ENCODE measurements at regions not wholly inside any gene's neighbourhood (a gene's known extent, or its start where the extent isn't known, plus 50 kb on each side); places are given as distances from the start of the nearest gene placed in this dataset.

DNA sequence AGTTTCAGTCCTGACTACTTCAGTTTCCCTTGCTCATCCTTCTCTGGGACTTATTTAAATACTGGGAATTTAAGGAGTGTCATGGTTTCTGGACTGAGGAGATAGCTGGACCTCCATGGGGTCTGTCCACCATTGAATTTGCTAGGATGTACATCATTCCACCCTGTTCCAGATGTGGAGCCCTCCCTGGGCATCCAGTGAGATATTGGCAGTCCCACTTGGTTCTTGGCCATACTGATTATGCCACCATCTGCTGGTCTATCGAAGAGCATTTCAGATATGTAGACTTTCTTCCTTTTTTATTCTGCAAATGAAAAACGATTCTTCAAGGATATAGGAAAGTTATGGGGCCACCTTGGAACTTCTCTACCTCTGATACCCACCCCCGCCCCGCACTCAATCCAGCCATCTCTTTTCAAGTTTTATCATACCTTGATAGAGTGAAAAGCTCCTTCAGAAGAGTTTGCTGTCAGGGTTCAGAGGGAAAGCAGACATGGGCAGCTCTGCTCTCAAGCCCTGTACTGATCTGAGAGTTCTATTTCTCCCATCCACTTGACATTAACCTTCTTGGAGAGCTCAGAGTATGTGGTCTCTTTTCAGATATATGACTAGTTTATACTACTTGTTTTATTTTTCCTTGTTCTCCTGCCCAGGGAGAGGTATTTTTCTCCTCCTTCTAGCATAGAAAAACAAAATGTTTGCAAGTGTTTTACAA lies 490.7 kb upstream of the SGCD start:
- no peaks in the 10 kb centered on the region for H3K9me3 Mint-ChIP-seq
- no peaks in the 10 kb centered on the region for H3K36me3 Mint-ChIP-seq (ENCODE audit: low read depth)
- H3K4me3 Mint-ChIP-seq: no peak overlapping the region
- DNase-seq: no peak
- intact Hi-C loops (cut with micrococcal nuclease): no loop called here
- H3K27me3 Mint-ChIP-seq: no peaks in the 10 kb centered on the region
- no peaks in the 10 kb centered on the region for H3K4me1 Mint-ChIP-seq
- H3K27ac Mint-ChIP-seq: no peak overlapping the region

DNA sequence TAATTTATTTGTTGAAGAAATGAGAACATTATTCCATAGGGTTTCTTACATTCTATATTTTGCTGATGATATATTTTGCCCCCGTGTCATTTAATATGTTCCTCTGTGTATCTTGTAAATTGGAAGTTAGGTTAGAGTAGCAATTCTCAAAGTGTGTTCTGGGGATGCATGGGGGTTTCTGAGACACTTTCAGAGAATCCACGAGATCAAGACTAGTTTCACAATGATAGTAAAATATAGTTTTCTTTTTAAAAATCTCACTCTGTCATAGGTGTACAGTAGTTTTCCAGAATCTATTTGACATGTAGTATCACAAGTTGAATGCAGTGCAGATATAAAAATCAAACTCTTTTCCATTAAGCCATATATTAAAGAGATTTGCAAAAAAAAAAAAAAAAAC lies 488.6 kb upstream of the SGCD start:
- DNase-seq: no peak
- Mint-ChIP-seq H3K36me3 (ENCODE audit: low read depth) (no peaks in the 10 kb centered on the region), H3K4me1 (no peaks in the 10 kb centered on the region), H3K4me3 (no peak overlapping the region), H3K27ac (no peak overlapping the region), H3K9me3 (no peaks in the 10 kb centered on the region), H3K27me3 (no peaks in the 10 kb centered on the region)
- intact Hi-C loops (cut with micrococcal nuclease): no loop called here

DNA sequence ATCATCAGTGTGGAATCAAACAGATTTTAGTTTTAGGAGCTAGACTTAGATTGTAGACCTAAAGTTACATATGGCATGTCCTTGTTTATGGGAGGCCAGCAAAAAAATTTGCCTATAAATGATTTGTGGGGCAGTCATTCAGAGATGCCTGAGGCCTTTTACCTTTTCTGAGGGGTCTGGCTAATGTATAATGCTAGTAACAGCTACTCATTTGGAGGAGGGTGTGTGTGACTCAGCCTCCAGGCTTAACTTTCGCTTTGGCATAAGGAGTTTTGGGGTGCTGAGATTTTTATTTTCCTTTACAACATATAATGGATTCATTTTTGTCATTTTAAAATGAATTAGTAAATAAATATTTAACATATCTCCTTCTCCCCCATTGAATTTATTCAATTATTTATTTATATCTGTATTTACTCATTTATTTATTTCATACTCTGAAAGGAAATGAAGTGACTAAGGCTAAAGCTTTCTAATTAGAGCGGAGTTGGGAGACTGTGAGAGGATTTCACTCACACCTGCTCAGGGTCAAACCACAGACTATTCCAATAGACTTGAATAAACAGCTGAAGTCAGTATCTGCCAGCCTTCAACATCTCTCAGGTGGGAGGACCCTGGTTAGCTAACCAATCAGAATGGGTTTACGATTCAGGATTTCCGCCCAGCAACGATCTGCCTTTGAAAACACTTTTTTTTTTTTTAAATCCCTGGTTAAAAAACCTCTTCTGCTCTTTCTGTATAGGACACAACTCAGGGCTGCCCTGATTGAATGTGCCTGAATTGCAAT lies 487.5 kb upstream of the SGCD start:
- no peak overlapping the region for H3K27ac Mint-ChIP-seq
- H3K4me3 Mint-ChIP-seq: no peak overlapping the region
- H3K27me3 Mint-ChIP-seq: no peaks in the 10 kb centered on the region
- no peak for DNase-seq
- no peaks in the 10 kb centered on the region for H3K4me1 Mint-ChIP-seq
- no peaks in the 10 kb centered on the region for H3K9me3 Mint-ChIP-seq
- no peaks in the 10 kb centered on the region for H3K36me3 Mint-ChIP-seq (ENCODE audit: low read depth)
- intact Hi-C loops (cut with micrococcal nuclease): no loop called here

DNA sequence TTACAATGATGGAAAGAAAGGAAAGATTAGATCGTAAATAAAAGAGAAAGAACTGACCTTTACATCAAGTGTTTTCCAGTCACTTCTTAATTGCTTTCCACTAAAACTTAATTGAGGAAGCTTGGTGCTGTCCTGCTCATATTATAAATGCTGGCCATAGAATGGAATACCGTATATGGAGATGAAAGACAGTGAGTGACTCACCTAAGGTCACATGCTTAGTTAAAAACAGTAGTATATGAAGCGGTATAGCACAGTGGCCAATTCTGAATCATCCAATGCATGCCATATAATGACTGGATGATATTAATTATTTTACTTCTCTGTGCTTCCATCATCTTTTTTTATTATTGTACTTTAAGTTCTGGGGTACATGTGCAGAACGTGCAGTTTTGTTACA lies 482.4 kb upstream of the SGCD start:
- Mint-ChIP-seq H3K27me3 (no peaks in the 10 kb centered on the region), H3K27ac (no peak overlapping the region), H3K4me3 (no peak overlapping the region), H3K9me3 (no peaks in the 10 kb centered on the region), H3K4me1 (no peaks in the 10 kb centered on the region), H3K36me3 (ENCODE audit: low read depth) (no peaks in the 10 kb centered on the region)
- DNase-seq: no peak
- intact Hi-C loops (cut with micrococcal nuclease): no loop called here

GRCh38 chr5:155850370-155850769 lies 476.6 kb upstream of the SGCD start:
- Mint-ChIP-seq H3K4me3 (no peak overlapping the region), H3K27me3 (peaks cover 2% of the 10 kb centered on the region), H3K9me3 (no peaks in the 10 kb centered on the region), H3K27ac (no peak overlapping the region), H3K4me1 (no peaks in the 10 kb centered on the region), H3K36me3 (ENCODE audit: low read depth) (no peaks in the 10 kb centered on the region)
- DNase-seq: no peak
- intact Hi-C loops (cut with micrococcal nuclease): no loop called here

DNA sequence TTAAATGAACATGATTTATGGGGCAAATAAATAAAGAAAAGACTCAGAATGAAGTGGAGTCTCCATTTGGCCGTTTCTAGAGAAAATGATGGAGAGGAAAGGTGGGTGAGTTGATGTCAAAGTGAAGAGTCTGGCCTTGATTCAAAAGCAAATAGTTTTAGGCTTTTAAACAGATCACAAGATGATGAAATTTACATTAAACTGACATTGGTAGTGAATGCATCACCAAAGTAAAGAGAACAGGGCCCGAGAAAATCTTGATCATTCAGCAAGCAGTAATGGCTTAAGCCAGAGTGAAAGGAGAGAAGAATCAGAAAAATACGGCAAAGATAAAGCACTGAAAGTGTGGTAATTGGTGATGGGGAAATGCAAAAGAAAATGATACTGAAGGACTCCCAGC lies 460.0 kb upstream of the SGCD start:
- H3K27me3 Mint-ChIP-seq: no peaks in the 10 kb centered on the region
- H3K9me3 Mint-ChIP-seq: no peaks in the 10 kb centered on the region
- no peak overlapping the region for H3K27ac Mint-ChIP-seq
- H3K4me1 Mint-ChIP-seq: no peaks in the 10 kb centered on the region
- no peaks in the 10 kb centered on the region for H3K36me3 Mint-ChIP-seq (ENCODE audit: low read depth)
- H3K4me3 Mint-ChIP-seq: no peak overlapping the region
- intact Hi-C loops (cut with micrococcal nuclease): no loop called here
- DNase-seq: no peak

DNA sequence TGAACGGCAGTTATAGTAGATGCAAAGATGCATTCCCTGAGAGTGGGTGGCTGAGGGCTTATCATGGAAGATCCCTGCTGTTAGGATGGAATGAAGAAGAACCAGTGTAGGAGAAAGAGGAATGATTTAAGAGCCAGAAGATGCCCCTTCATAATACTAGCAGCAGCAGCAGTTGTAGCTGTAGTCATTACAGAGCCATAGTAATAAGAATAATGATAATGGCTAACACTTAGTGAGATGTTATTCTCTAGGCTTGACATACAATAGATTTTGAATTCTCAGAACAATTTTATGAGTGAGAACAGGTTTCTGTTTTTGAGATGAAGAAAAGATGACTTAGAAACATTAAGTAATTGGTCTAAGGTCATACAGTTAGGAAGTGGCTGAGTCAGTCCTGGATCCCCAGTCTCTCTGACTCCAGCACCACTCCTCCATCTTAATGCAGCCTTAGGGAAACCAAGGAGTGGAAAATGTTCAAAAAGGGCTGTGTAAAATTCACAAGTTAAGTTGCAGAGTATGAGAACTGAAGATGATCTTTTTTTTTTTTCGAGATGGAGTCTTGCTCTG lies 459.4 kb upstream of the SGCD start:
- H3K4me1 Mint-ChIP-seq: no peaks in the 10 kb centered on the region
- H3K36me3 Mint-ChIP-seq (ENCODE audit: low read depth): no peaks in the 10 kb centered on the region
- no peaks in the 10 kb centered on the region for H3K27me3 Mint-ChIP-seq
- H3K9me3 Mint-ChIP-seq: no peaks in the 10 kb centered on the region
- DNase-seq: no peak
- H3K27ac Mint-ChIP-seq: no peak overlapping the region
- intact Hi-C loops (cut with micrococcal nuclease): no loop called here
- H3K4me3 Mint-ChIP-seq: no peak overlapping the region

GRCh38 chr5:155870636-155871035 lies 456.3 kb upstream of the SGCD start:
- H3K4me1 Mint-ChIP-seq: no peaks in the 10 kb centered on the region
- H3K9me3 Mint-ChIP-seq: no peaks in the 10 kb centered on the region
- intact Hi-C loops (cut with micrococcal nuclease): no loop called here
- no peak for DNase-seq
- no peaks in the 10 kb centered on the region for H3K36me3 Mint-ChIP-seq (ENCODE audit: low read depth)
- H3K27ac Mint-ChIP-seq: no peak overlapping the region
- H3K27me3 Mint-ChIP-seq: no peaks in the 10 kb centered on the region
- H3K4me3 Mint-ChIP-seq: no peak overlapping the region

DNA sequence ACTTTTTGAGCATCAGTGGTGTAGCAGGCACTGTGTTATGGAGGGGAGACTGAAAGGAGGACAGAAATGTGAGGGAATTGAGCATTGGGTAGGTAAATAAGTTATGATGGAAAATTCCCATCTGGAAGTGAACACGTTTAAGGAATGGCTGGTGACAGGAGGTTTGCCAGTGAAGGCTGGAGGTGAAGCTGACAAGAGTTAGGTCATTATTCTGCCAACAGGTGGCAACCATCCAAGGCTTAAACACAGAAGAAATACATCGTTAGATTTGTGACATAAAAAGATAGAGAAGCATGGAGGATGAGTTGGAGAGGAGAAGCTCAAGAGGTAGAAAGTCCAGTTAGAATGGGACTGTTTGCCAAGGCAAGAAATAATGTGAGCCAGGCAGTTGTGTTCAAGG lies 455.3 kb upstream of the SGCD start:
- no peaks in the 10 kb centered on the region for H3K36me3 Mint-ChIP-seq (ENCODE audit: low read depth)
- no peak for DNase-seq
- no peaks in the 10 kb centered on the region for H3K27me3 Mint-ChIP-seq
- H3K4me1 Mint-ChIP-seq: no peaks in the 10 kb centered on the region
- intact Hi-C loops (cut with micrococcal nuclease): no loop called here
- H3K9me3 Mint-ChIP-seq: no peaks in the 10 kb centered on the region
- H3K4me3 Mint-ChIP-seq: no peak overlapping the region
- no peak overlapping the region for H3K27ac Mint-ChIP-seq

- intact Hi-C loops (cut with micrococcal nuclease): no loop called here
- no peaks in the 10 kb centered on the region for H3K36me3 Mint-ChIP-seq (ENCODE audit: low read depth)
- no peak overlapping the region for H3K27ac Mint-ChIP-seq
- no peaks in the 10 kb centered on the region for H3K27me3 Mint-ChIP-seq
- H3K4me1 Mint-ChIP-seq: no peaks in the 10 kb centered on the region
- no peak overlapping the region for H3K4me3 Mint-ChIP-seq
- no peaks in the 10 kb centered on the region for H3K9me3 Mint-ChIP-seq
- DNase-seq: no peak
Measured at GRCh38 chr5:155872629-155873220, 454.2 kb upstream of the SGCD start.

- Mint-ChIP-seq H3K9me3 (no peaks in the 10 kb centered on the region), H3K27ac (no peak overlapping the region), H3K36me3 (ENCODE audit: low read depth) (no peaks in the 10 kb centered on the region), H3K4me3 (no peak overlapping the region), H3K27me3 (peaks cover 2% of the 10 kb centered on the region), H3K4me1 (no peaks in the 10 kb centered on the region)
- no peak for DNase-seq
- intact Hi-C loops (cut with micrococcal nuclease): no loop called here
Measured at GRCh38 chr5:155878991-155879575, 447.9 kb upstream of the SGCD start.

GRCh38 chr5:155884041-155884440 lies 442.9 kb upstream of the SGCD start:
- Mint-ChIP-seq H3K27ac (no peak overlapping the region), H3K9me3 (no peaks in the 10 kb centered on the region), H3K4me1 (no peaks in the 10 kb centered on the region), H3K36me3 (ENCODE audit: low read depth) (no peaks in the 10 kb centered on the region), H3K27me3 (no peaks in the 10 kb centered on the region), H3K4me3 (no peak overlapping the region)
- DNase-seq: no peak
- intact Hi-C loops (cut with micrococcal nuclease): no loop called here

DNA sequence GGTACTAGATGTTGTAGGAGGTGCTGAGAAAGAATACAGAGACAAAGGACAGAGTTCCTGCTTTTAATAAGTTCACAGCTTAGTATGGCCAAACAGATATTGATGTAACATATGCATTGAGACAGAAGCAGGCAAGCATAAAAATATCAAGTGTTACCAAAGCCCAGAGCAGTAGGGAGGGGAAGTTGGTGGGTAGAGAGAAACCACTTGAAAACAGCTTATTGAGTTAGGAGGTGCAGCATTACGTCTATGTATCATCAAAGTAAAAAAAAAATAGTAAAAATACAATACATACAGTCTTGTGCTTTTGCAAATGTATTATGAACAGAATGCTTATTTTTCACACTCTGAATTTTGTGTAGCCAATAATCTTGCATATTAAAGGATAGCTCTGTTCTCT lies 441.8 kb upstream of the SGCD start:
- intact Hi-C loops (cut with micrococcal nuclease): no loop called here
- H3K27ac Mint-ChIP-seq: no peak overlapping the region
- H3K36me3 Mint-ChIP-seq (ENCODE audit: low read depth): no peaks in the 10 kb centered on the region
- no peaks in the 10 kb centered on the region for H3K4me1 Mint-ChIP-seq
- no peak for DNase-seq
- no peaks in the 10 kb centered on the region for H3K27me3 Mint-ChIP-seq
- H3K9me3 Mint-ChIP-seq: no peaks in the 10 kb centered on the region
- H3K4me3 Mint-ChIP-seq: no peak overlapping the region
